Right ventricle myocardium superior (tissue), 1 donor: ENCODE measurements at regions not wholly inside any gene's neighbourhood (a gene's known extent, or its start where the extent isn't known, plus 50 kb on each side); places are given as distances from the start of the nearest gene placed in this dataset.
"Not testable (repeated sequence)": the region's sequence is repeated elsewhere in the genome, so short reads cannot be mapped to it uniquely, and the experiment has no call there.

ENCODE experiments used
- ATAC-seq: fragments of 200-7000 bp; cut with Tn5 transposase; one replicate; pipeline ENCODE4 v1.9.1; 2020; ENCODE audit warnings: mild to moderate bottlenecking; ENCODE audit not compliant: poor library complexity
- DNase-seq: peaks from one replicate; pipeline ENCODE4 v3.0.0-alpha.2; 2020
- intact Hi-C: fragments of 100-400 bp; cut with DNase I; formaldehyde crosslinking; loops from one replicate; pipeline ENCODE4 v1.11.2; 2022
- donor health status: DM: no; HTN: yes; CAD: no; lungs with severe emphysema.

DNA sequence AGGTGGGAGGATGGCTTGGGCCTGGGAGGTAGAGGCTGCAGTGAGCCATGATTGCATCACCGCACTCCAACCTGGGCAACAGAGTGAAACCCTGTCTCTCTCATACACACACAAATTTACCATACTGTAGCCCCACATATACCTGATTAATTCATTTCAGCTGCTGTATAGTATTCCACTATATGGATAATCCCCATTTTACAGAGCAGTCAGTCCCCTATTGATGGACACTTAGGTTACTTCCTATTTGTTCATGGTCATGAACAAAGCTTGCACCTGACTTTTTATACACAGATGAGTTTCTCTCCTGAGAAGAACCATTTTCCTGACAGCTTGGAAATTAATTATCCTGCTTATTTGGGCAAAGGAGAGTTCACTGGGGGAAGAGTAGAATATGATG is 59.2 kb downstream of the EMX2 start:
- intact Hi-C loops, result no loop called here
- ATAC-seq, result no peak
- no peak for DNase-seq

DNA sequence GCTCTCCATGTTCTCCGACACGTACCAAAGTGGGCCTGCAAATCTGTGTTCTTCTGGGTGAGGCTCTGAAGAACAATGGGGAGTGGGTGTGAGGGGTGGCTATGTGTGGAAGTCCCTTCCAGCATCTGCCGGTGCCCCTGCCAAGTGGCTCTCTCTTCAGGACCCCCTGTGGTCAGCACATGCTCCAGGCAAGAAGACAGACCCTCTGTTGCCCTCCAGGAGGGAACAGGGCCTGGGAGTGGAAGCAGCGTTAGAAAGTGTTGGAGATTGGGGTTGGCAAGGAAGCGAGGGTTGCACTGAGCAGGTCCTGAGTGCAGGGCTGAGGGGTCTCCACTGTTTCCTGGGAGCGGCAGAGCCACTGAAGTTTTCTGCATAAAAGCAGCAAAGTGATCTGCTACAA is 60.5 kb downstream of the EMX2 start:
- DNase-seq, result no peak
- intact Hi-C loops, result no loop called here
- ATAC-seq, result no peak

- ATAC-seq (no peak), DNase-seq (no peak)
- intact Hi-C loops, result no loop called here
Observed at GRCh38 chr10:117603726-117604125, 61.2 kb downstream of the EMX2 start.

- peak; percentile 84 for ATAC-seq
- intact Hi-C loops, result no loop called here
- peak; percentile 54 for DNase-seq
Observed at GRCh38 chr10:117609095-117609795, 66.7 kb downstream of the EMX2 start.

DNA sequence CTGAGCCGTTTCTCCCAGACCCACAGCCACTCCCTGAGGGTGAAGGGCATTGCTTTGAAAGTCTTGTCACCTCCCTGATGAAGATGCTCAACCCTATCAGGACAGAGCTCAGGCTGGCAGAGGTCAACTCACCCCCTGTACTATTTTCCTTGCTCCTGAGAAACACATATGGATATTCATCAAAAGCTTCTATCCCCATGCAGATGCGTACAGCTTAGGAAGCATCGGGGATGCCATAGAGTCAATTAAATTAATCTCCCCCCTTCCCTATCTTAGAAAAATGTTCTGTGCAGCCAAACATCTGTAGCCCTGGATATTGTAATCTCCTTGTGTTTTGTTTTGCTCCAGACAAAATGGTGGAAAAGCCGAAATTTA is 67.2 kb downstream of the EMX2 start:
- ATAC-seq, result peak; percentile 27
- intact Hi-C loops, result no loop called here
- no peak for DNase-seq

DNA sequence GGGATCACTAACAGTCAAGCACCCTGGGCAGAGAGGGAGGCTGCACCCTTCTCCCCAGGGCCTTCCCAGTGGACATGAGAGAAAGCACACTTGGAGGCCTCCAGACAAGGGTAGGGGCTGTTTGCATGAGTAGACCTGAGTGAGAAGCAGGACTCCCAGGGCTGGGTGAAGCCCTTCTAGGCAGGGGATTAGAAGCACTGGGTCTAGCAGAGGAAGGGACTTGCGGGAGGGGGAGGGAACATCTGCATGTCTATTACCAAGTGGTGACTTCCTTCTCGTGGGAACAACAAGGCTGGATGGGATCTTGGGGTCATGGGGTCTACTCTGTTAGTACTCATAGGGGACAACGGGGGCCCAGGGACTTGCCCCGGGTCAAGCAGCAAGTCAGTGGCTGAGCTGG is 67.8 kb downstream of the EMX2 start:
- intact Hi-C loops, result no loop called here
- DNase-seq, result no peak
- ATAC-seq, result no peak

GRCh38 chr10:117612113-117612512 is 69.6 kb downstream of the EMX2 start:
- ATAC-seq, result no peak
- intact Hi-C loops, result no loop called here
- DNase-seq, result no peak

GRCh38 chr10:117615649-117616048 is 73.1 kb downstream of the EMX2 start:
- intact Hi-C loops, result no loop called here
- no peak for DNase-seq
- no peak for ATAC-seq

DNA sequence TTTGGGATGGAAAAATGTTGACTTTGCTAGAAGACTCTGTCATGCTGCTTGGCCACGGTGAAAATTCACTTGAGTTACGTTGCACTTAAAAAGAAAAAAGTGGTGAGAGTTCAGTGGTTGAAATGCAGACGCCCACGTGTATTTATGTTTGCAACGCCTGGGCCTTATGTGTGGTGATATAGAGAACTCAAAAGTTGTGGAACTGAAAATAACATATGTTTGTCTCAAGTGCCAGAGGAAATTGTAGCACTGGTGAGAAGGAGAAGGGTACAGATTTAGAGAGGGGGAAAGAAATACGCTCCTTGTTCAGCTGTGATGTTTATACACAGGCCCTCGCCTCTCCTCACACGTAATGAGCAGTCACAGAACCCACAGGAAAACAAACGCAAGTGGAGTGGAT is 73.6 kb downstream of the EMX2 start:
- no peak for ATAC-seq
- intact Hi-C loops, result no loop called here

DNA sequence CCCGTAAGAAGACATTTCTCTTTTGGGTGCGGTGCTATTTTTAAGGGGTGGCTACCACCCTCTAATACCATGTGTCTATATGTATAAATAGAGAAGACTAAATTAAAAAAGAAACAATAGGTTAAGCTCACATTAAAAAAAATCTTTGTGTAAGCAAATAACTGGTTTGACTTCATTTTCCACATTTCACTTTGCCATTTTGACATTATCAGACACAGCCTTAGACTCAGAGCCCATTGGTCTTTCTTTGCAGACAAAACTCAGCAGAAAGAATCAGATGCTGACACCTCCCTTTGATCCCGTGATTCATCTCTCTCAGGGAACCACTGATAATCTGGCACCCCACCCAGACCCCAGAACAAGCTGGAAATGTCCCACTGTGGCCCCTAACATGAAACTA is 74.5 kb downstream of the EMX2 start:
- intact Hi-C loops, result no loop called here
- DNase-seq, result no peak
- no peak for ATAC-seq

More for the DNA sequence above, 73.6 kb downstream of the EMX2 start:
- DNase-seq, result no peak

- DNase-seq (no peak), ATAC-seq (no peak)
- intact Hi-C loops, result no loop called here
Observed at GRCh38 chr10:117617659-117618058, 75.1 kb downstream of the EMX2 start.

DNA sequence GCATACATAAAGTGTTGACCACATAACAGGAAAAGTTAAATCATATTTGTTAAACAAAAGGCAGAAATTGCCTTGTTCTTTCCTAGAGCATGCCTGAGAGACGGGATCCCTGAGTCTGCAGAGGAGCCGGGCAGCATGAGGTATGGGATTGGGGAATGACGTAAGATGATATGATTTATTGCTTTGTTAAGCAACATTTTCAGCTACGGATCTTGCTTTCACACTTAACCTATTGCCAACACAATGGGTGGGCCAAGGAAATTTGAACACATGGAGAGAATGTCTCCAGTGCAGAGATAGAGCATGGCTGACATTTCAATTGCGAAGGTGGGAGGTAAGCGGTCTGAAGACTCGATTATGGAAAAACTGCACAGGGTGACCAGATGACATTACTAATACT is 76.7 kb downstream of the EMX2 start:
- ATAC-seq (no peak), DNase-seq (no peak)
- intact Hi-C loops, result no loop called here

- intact Hi-C loops, result no loop called here
- ATAC-seq (no peak), DNase-seq (no peak)
Observed at GRCh38 chr10:117619707-117620405, 77.3 kb downstream of the EMX2 start.

GRCh38 chr10:117621196-117621595 is 78.7 kb downstream of the EMX2 start:
- intact Hi-C loops, result no loop called here
- DNase-seq, result no peak
- ATAC-seq, result no peak

GRCh38 chr10:117621795-117622420 is 79.4 kb downstream of the EMX2 start:
- DNase-seq, result no peak
- intact Hi-C loops, result no loop called here
- ATAC-seq, result no peak

DNA sequence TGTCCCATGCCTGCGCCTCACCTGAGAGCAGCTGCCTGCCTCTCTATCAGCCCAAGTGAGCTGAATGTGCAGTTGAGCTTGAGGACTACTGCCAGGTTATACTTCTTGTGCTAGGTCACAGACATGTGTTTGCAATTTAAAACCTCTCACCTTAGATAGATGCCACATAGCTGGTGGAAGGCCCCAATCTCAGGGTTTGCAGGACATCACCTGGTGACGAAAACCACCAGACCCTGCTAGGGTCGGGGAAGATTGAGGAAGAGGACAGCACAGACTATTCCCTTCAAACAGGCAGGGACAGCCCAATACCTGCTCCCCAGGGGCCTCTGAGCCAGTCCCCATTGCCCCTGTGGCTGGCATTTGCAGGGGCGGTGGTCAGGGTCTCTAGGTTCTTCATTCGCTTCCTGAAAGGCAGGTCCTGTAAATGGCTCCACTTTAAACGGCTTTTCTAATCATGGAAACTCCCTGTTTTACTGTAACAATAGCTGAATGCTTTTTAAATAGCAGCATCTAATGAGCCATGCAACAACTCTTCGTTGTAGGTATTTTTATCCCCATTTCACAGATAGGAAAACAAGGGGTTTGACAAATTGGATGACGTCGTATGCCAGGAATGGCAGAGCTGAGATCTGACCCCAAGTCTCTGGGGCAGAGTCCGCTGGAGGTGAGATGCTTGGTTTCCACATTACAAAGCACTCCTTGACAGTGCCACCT is 80.1 kb downstream of the EMX2 start:
- no peak for ATAC-seq
- no peak for DNase-seq
- intact Hi-C loops, result no loop called here

GRCh38 chr10:117626228-117626627 is 83.7 kb downstream of the EMX2 start:
- DNase-seq (no peak), ATAC-seq (no peak)
- intact Hi-C loops, result no loop called here

GRCh38 chr10:117627561-117627960 is 85.0 kb downstream of the EMX2 start:
- intact Hi-C loops, result no loop called here
- ATAC-seq, result no peak
- DNase-seq, result no peak

DNA sequence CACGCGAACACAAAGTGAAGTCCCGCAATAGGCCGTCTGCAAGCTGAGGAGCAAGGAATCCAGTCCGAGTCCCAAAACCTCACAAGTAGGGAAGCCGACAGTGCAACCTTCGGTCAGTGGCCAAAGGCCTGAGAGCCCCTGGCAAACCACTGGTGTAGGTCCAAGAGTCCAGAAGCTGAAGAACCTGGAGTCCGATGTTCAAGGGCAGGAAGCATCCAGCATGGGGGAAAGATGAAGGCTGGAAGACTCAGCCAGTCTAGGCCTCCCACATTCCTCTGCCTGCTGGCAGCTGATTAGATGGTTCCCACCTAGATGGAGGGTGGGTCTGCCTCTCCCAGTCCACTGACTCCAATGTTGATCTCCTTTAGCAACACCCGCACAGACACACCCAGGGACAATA is 87.2 kb downstream of the EMX2 start:
- DNase-seq, intact Hi-C loops, ATAC-seq: not testable (repeated sequence)
